Adrenal gland (tissue), 9 donors: ENCODE measurements at regions not wholly inside any gene's neighbourhood (a gene's known extent, or its start where the extent isn't known, plus 50 kb on each side); places are given as distances from the start of the nearest gene placed in this dataset.
A peak's percentile ranks its signal among the peaks of the same experiment; 100 is the strongest.
"Not testable (repeated sequence)": the region's sequence is repeated elsewhere in the genome, so short reads cannot be mapped to it uniquely, and the experiment has no call there.

ENCODE experiments used
- DNase-seq, 7 donors: peaks; one replicate each; pipeline ENCODE4 v3.0.0-alpha.2; 2019 to 2020
- H3K27ac ChIP-seq, 5 donors: fragments of 200-600 bp; sonication (generic) in 4 of 5; 1 replicate in 3 of 5; 2 replicates in 2 of 5; pipeline versions ENCODE4 v1.5.1 to v1.8.0; 2016 to 2020; ENCODE audit warnings: mild to moderate bottlenecking in 1 of 5
- H3K27me3 ChIP-seq: fragments of 200-600 bp; 2 replicates; pipeline ENCODE4 v1.8.0; 2021
- H3K36me3 ChIP-seq, 2 donors: fragments of 200-600 bp; replicated peaks in 1 of 2; 1 replicate in 1 of 2; 2 replicates in 1 of 2; pipeline versions ENCODE4 v1.5.1 to v1.8.0; 2018 to 2022
- H3K4me1 ChIP-seq, 2 donors: fragments of 200-600 bp; replicated peaks in 1 of 2; 1 replicate in 1 of 2; 2 replicates in 1 of 2; pipeline versions ENCODE4 v1.5.1 to v1.8.0; 2018 to 2021
- H3K4me3 ChIP-seq, 4 donors: fragments of 200-600 bp; sonication (generic) in 3 of 4; one replicate each; pipeline ENCODE4 v1.5.1; 2016 to 2018
- H3K9me3 ChIP-seq, 3 donors: fragments of 200-600 bp; sonication (generic) in 1 of 3; replicated peaks in 1 of 3; 1 replicate in 2 of 3; 2 replicates in 1 of 3; pipeline versions ENCODE4 v1.5.1 to v1.8.0; 2016 to 2021
- CTCF ChIP-seq, 6 experiments: fragments of 450-650 bp in 4 of 6; fragments of 200-600 bp in 2 of 6; sonication (generic) in 1 of 6; IDR thresholded peaks; 1 replicate in 5 of 6; 2 replicates in 1 of 6; pipeline versions ENCODE4 v1.5.1 to v1.8.0; 2016 to 2021; ENCODE audit warnings: antibody characterized with exemption in 6 of 6, mild to moderate bottlenecking in 2 of 6, moderate library complexity in 1 of 6
- POLR2A ChIP-seq, 2 donors: fragments of 450-650 bp; IDR thresholded peaks; one replicate each; pipeline ENCODE4 v1.6.1; 2017; ENCODE audit warnings: antibody characterized with exemption in 2 of 2, mild to moderate bottlenecking in 2 of 2, moderate library complexity in 1 of 2
- WGBS, 4 donors: extraction: QIAGEN DNeasy Blood & Tissue Kit in 2 of 4; methylation state at CpG; one replicate each; pipeline versions ENCODE4 v1.1.5 to v1.1.7; 2013 to 2017; 5-methylcytosine and 5-hydroxymethylcytosine counted together
- intact Hi-C, 2 donors: fragments of 100-400 bp; cut with DNase I; formaldehyde crosslinking; loops; one replicate each; pipeline versions ENCODE4 v1.14.1 to v1.15.0; 2022 to 2023
- donor health status: healthy with polysubstance abuse.
- donor health status: Bipolar disorder and iron deficiency.
- donor health status: DM: yes; HTN: yes; CAD: no.
- donor health status: DM: no; HTN: no; CAD: no.
- donor health status: DM: no; HTN: no; CAD: no.

- no peaks in the 10 kb centered on the region for H3K36me3 ChIP-seq
- H3K4me1 ChIP-seq = no peaks in the 10 kb centered on the region
- intact Hi-C loops = no loop called here
- H3K27ac ChIP-seq = peak overlapping the region in 2 of 5 donors; percentile 8 to 33
- TF ChIP-seq CTCF (IDR thresholded peaks at IDR 0.05) = no peak
- no peak overlapping the region for H3K4me3 ChIP-seq
- WGBS, 4 donors = 78 to 87% (median 84%) methylated on average over 5 of the region's 5 CpGs
- no peaks in the 10 kb centered on the region for H3K27me3 ChIP-seq
- no peaks in the 10 kb centered on the region for H3K9me3 ChIP-seq
- no peak for DNase-seq
Observed at GRCh38 chr20:23295934-23296333, 54.7 kb upstream of the NXT1 start.

GRCh38 chr20:23294671-23295070, 55.9 kb upstream of the NXT1 start:
- TF ChIP-seq CTCF (IDR thresholded peaks at IDR 0.05) (no peak), POLR2A (IDR thresholded peaks at IDR 0.05) (no peak)
- H3K4me3 ChIP-seq = no peak overlapping the region
- 89 to 97% (median 90%) methylated on average over 10 of the region's 10 CpGs for whole genome bisulfite sequencing, 4 donors
- intact Hi-C loops = no loop called here
- H3K4me1 ChIP-seq = no peaks in the 10 kb centered on the region
- no peaks in the 10 kb centered on the region for H3K36me3 ChIP-seq
- no peaks in the 10 kb centered on the region for H3K27me3 ChIP-seq
- no peak for DNase-seq
- H3K27ac ChIP-seq = peak overlapping the region in 2 of 5 donors; percentile 17 to 78
- no peaks in the 10 kb centered on the region for H3K9me3 ChIP-seq

GRCh38 chr20:23294166-23294565, 56.4 kb upstream of the NXT1 start:
- no peaks in the 10 kb centered on the region for H3K4me1 ChIP-seq
- H3K4me3 ChIP-seq = no peak overlapping the region
- no peak for TF ChIP-seq POLR2A (IDR thresholded peaks at IDR 0.05)
- H3K27me3 ChIP-seq = no peaks in the 10 kb centered on the region
- no peaks in the 10 kb centered on the region for H3K9me3 ChIP-seq
- intact Hi-C loops = no loop called here
- DNase-seq = no peak
- no peaks in the 10 kb centered on the region for H3K36me3 ChIP-seq
- peak overlapping the region in 2 of 5 donors; percentile 17 to 78 for H3K27ac ChIP-seq
- WGBS, 4 donors = 82 to 86% (median 83%) methylated on average over 5 to 6 of the region's 6 CpGs

DNA sequence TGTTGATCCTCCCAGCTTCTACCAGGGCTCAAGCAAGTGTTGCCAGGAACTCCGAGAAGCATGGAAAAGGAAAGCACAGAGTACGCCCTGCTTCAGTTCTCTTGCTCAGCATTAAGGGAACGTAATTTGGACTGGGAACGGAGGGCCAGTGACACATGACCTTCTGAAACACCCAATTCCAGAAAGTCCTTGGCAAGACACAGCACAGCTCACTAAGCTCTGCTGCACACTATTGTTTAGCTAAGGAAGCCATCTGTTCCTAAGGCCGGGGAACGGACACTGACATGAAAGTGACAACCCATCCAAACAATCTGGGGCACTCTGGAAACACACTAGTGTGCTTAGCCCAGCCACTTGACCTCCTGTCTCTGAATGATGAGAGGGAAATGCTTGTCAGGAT, 56.9 kb upstream of the NXT1 start:
- H3K4me3 ChIP-seq = no peak overlapping the region
- no peaks in the 10 kb centered on the region for H3K36me3 ChIP-seq
- peak; percentile 18 to 80 (median 50) for DNase-seq
- H3K4me1 ChIP-seq = no peaks in the 10 kb centered on the region
- no peaks in the 10 kb centered on the region for H3K9me3 ChIP-seq
- TF ChIP-seq CTCF (IDR thresholded peaks at IDR 0.05) (no peak), POLR2A (IDR thresholded peaks at IDR 0.05) (no peak)
- 48 to 62% (median 50%) methylated on average over 6 of the region's 6 CpGs for WGBS, 4 donors
- peak overlapping the region in 3 of 5 donors; percentile 28 to 78 (median 43) for H3K27ac ChIP-seq
- intact Hi-C loops = no loop called here
- no peaks in the 10 kb centered on the region for H3K27me3 ChIP-seq

DNA sequence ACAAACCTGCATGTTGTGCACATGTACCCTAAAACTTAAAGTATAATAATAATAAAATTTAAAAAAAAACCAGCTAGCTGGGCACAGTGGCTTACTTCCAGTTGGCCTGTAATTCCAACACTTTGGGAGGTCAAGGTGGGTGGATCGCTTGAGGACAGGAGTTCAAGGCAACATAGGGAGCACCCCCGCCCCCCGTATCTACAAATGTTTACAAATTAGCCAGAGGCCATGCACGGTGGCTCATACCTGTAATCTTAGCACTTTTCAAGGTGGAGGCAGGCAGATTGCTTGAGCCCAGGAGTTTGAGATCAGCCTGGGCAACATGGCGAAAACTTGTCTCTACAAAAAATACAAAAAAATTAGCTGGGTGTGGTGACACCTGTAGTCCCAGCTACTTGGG, 58.3 kb upstream of the NXT1 start:
- H3K4me1 ChIP-seq, H3K27ac ChIP-seq, H3K27me3 ChIP-seq, DNase-seq, intact Hi-C loops, H3K4me3 ChIP-seq, H3K9me3 ChIP-seq, H3K36me3 ChIP-seq: not testable (repeated sequence)
- WGBS, 4 donors = 84 to 90% (median 85%) methylated on average over 5 of the region's 5 CpGs
